ENCODE measurements at regions not wholly inside any gene's neighbourhood (a gene's known extent, or its start where the extent isn't known, plus 50 kb on each side); places are given as distances from the start of the nearest gene placed in this dataset.

- no peak for DNase-seq
- Mint-ChIP-seq H3K27me3 (no peaks in the 10 kb centered on the region), H3K4me3 (no peak overlapping the region), H3K36me3 (ENCODE audit: low read depth) (no peaks in the 10 kb centered on the region), H3K27ac (no peak overlapping the region), H3K4me1 (peaks cover 16% of the 10 kb centered on the region), H3K9me3 (no peaks in the 10 kb centered on the region)
- CTCF ChIA-PET = interaction anchor here (0.8 to 3.3 kb wide), 3 partner anchors 95 to 415 kb away, joined by 3 to 14 read pairs (median 3); no protein-coding TSS in a partner anchor
- POLR2A ChIA-PET = no interaction called here
Observed at GRCh38 chr1:239819756-239820250, 271.9 kb upstream of the FMN2 start.

GRCh38 chr1:239823852-239824251 is 267.8 kb upstream of the FMN2 start:
- no peaks in the 10 kb centered on the region for H3K9me3 Mint-ChIP-seq
- H3K4me3 Mint-ChIP-seq = no peak overlapping the region
- no peaks in the 10 kb centered on the region for H3K36me3 Mint-ChIP-seq (ENCODE audit: low read depth)
- POLR2A ChIA-PET = no interaction called here
- no peak overlapping the region for H3K27ac Mint-ChIP-seq
- H3K27me3 Mint-ChIP-seq = no peaks in the 10 kb centered on the region
- H3K4me1 Mint-ChIP-seq = peaks cover 10% of the 10 kb centered on the region
- no peak for DNase-seq
- CTCF ChIA-PET = no interaction called here

GRCh38 chr1:239826211-239826610 is 265.5 kb upstream of the FMN2 start:
- ChIA-PET CTCF (no interaction called here), POLR2A (no interaction called here)
- H3K27me3 Mint-ChIP-seq = no peaks in the 10 kb centered on the region
- no peaks in the 10 kb centered on the region for H3K36me3 Mint-ChIP-seq (ENCODE audit: low read depth)
- peaks cover 10% of the 10 kb centered on the region for H3K4me1 Mint-ChIP-seq
- H3K27ac Mint-ChIP-seq = no peak overlapping the region
- DNase-seq = no peak
- H3K4me3 Mint-ChIP-seq = no peak overlapping the region
- no peaks in the 10 kb centered on the region for H3K9me3 Mint-ChIP-seq

- no peak overlapping the region for H3K4me3 Mint-ChIP-seq
- H3K36me3 Mint-ChIP-seq (ENCODE audit: low read depth) = no peaks in the 10 kb centered on the region
- no peak overlapping the region for H3K27ac Mint-ChIP-seq
- no peaks in the 10 kb centered on the region for H3K27me3 Mint-ChIP-seq
- POLR2A ChIA-PET = no interaction called here
- no peak for DNase-seq
- H3K9me3 Mint-ChIP-seq = no peaks in the 10 kb centered on the region
- H3K4me1 Mint-ChIP-seq = peaks cover 10% of the 10 kb centered on the region
- CTCF ChIA-PET = no interaction called here
Observed at GRCh38 chr1:239826736-239827135, 264.9 kb upstream of the FMN2 start.

GRCh38 chr1:239829535-239829934 is 262.1 kb upstream of the FMN2 start:
- Mint-ChIP-seq H3K4me1 (peaks cover 10% of the 10 kb centered on the region), H3K27me3 (peaks cover 1% of the 10 kb centered on the region), H3K36me3 (ENCODE audit: low read depth) (no peaks in the 10 kb centered on the region), H3K27ac (no peak overlapping the region), H3K9me3 (no peaks in the 10 kb centered on the region), H3K4me3 (no peak overlapping the region)
- POLR2A ChIA-PET = no interaction called here
- no peak for DNase-seq
- CTCF ChIA-PET = no interaction called here

GRCh38 chr1:239831577-239832355 is 259.9 kb upstream of the FMN2 start:
- Mint-ChIP-seq H3K36me3 (ENCODE audit: low read depth) (no peaks in the 10 kb centered on the region), H3K27me3 (peaks cover 1% of the 10 kb centered on the region), H3K27ac (no peak overlapping the region), H3K9me3 (no peaks in the 10 kb centered on the region), H3K4me1 (no peaks in the 10 kb centered on the region), H3K4me3 (no peak overlapping the region)
- CTCF ChIA-PET = no interaction called here
- no peak for DNase-seq
- POLR2A ChIA-PET = no interaction called here

- DNase-seq = no peak
- Mint-ChIP-seq H3K4me3 (no peak overlapping the region), H3K27me3 (peaks cover 1% of the 10 kb centered on the region), H3K36me3 (ENCODE audit: low read depth) (no peaks in the 10 kb centered on the region), H3K4me1 (no peaks in the 10 kb centered on the region), H3K9me3 (no peaks in the 10 kb centered on the region), H3K27ac (no peak overlapping the region)
- POLR2A ChIA-PET = no interaction called here
- CTCF ChIA-PET = no interaction called here
Observed at GRCh38 chr1:239833723-239834122, 258.0 kb upstream of the FMN2 start.

GRCh38 chr1:239835946-239836440 is 255.7 kb upstream of the FMN2 start:
- no peak for DNase-seq
- Mint-ChIP-seq H3K27ac (no peak overlapping the region), H3K4me3 (no peak overlapping the region), H3K4me1 (no peaks in the 10 kb centered on the region), H3K9me3 (no peaks in the 10 kb centered on the region), H3K36me3 (ENCODE audit: low read depth) (no peaks in the 10 kb centered on the region), H3K27me3 (peaks cover 1% of the 10 kb centered on the region)
- ChIA-PET CTCF (interaction anchor here (1.3 kb wide), 1 partner anchor 20 kb away, joined by 4 read pairs; no protein-coding TSS in a partner anchor), POLR2A (no interaction called here)

GRCh38 chr1:239840336-239840735 is 251.3 kb upstream of the FMN2 start:
- no peaks in the 10 kb centered on the region for H3K27me3 Mint-ChIP-seq
- DNase-seq = no peak
- H3K27ac Mint-ChIP-seq = no peak overlapping the region
- H3K4me1 Mint-ChIP-seq = no peaks in the 10 kb centered on the region
- H3K36me3 Mint-ChIP-seq (ENCODE audit: low read depth) = no peaks in the 10 kb centered on the region
- H3K9me3 Mint-ChIP-seq = no peaks in the 10 kb centered on the region
- CTCF ChIA-PET = no interaction called here
- POLR2A ChIA-PET = no interaction called here
- H3K4me3 Mint-ChIP-seq = no peak overlapping the region

GRCh38 chr1:239840790-239841189 is 250.9 kb upstream of the FMN2 start:
- H3K27me3 Mint-ChIP-seq = no peaks in the 10 kb centered on the region
- no peak for DNase-seq
- no peaks in the 10 kb centered on the region for H3K36me3 Mint-ChIP-seq (ENCODE audit: low read depth)
- H3K4me1 Mint-ChIP-seq = no peaks in the 10 kb centered on the region
- POLR2A ChIA-PET = no interaction called here
- CTCF ChIA-PET = no interaction called here
- no peak overlapping the region for H3K4me3 Mint-ChIP-seq
- no peaks in the 10 kb centered on the region for H3K9me3 Mint-ChIP-seq
- no peak overlapping the region for H3K27ac Mint-ChIP-seq

- ChIA-PET CTCF (no interaction called here), POLR2A (no interaction called here)
- H3K4me1 Mint-ChIP-seq = no peaks in the 10 kb centered on the region
Observed at GRCh38 chr1:239841631-239842030, 250.1 kb upstream of the FMN2 start.

GRCh38 chr1:239843541-239843940 is 248.1 kb upstream of the FMN2 start:
- no peaks in the 10 kb centered on the region for H3K36me3 Mint-ChIP-seq (ENCODE audit: low read depth)
- ChIA-PET CTCF (no interaction called here), POLR2A (no interaction called here)
- no peaks in the 10 kb centered on the region for H3K27me3 Mint-ChIP-seq
- no peaks in the 10 kb centered on the region for H3K9me3 Mint-ChIP-seq
- no peaks in the 10 kb centered on the region for H3K4me1 Mint-ChIP-seq
- DNase-seq = no peak
- no peak overlapping the region for H3K4me3 Mint-ChIP-seq
- H3K27ac Mint-ChIP-seq = no peak overlapping the region

More at GRCh38 chr1:239841631-239842030, 250.1 kb upstream of the FMN2 start:
- H3K9me3 Mint-ChIP-seq = no peaks in the 10 kb centered on the region
- no peaks in the 10 kb centered on the region for H3K36me3 Mint-ChIP-seq (ENCODE audit: low read depth)
- no peak for DNase-seq
- H3K27ac Mint-ChIP-seq = no peak overlapping the region
- no peak overlapping the region for H3K4me3 Mint-ChIP-seq
- H3K27me3 Mint-ChIP-seq = no peaks in the 10 kb centered on the region

GRCh38 chr1:239844833-239845232 is 246.8 kb upstream of the FMN2 start:
- H3K4me1 Mint-ChIP-seq = no peaks in the 10 kb centered on the region
- no peak for DNase-seq
- ChIA-PET CTCF (no interaction called here), POLR2A (no interaction called here)
- H3K9me3 Mint-ChIP-seq = no peaks in the 10 kb centered on the region
- no peak overlapping the region for H3K27ac Mint-ChIP-seq
- H3K36me3 Mint-ChIP-seq (ENCODE audit: low read depth) = no peaks in the 10 kb centered on the region
- no peak overlapping the region for H3K4me3 Mint-ChIP-seq
- H3K27me3 Mint-ChIP-seq = no peaks in the 10 kb centered on the region

- Mint-ChIP-seq H3K9me3 (peaks cover 4% of the 10 kb centered on the region), H3K27ac (no peak overlapping the region), H3K27me3 (no peaks in the 10 kb centered on the region), H3K4me1 (no peaks in the 10 kb centered on the region), H3K36me3 (ENCODE audit: low read depth) (no peaks in the 10 kb centered on the region), H3K4me3 (no peak overlapping the region)
- ChIA-PET POLR2A (no interaction called here), CTCF (no interaction called here)
- DNase-seq = no peak
Observed at GRCh38 chr1:239854922-239855321, 236.8 kb upstream of the FMN2 start.

Data from activated CD4-positive, alpha-beta memory T cell treated with anti-CD3 and anti-CD28 coated beads, Interleukin-2, amount 10 ng/mL, durations not matched to agents 7 days and 5 days (primary cell).